ENCODE measurements at regions not wholly inside any gene's neighbourhood (a gene's known extent, or its start where the extent isn't known, plus 50 kb on each side); places are given as distances from the start of the nearest gene placed in this dataset.

GRCh38 chr1:62926681-62927252 lies 142.8 kb downstream of the ATG4C start:
- TF ChIP-seq CTCF (IDR thresholded peaks at IDR 0.05) = no peak
- TF ChIP-seq EP300 (IDR thresholded peaks at IDR 0.05; ENCODE audit: low read depth) = no peak

Measured in transverse colon (tissue), 3 donors.